Astrocyte of the cerebellum (primary cell): ENCODE measurements at regions not wholly inside any gene's neighbourhood (a gene's known extent, or its start where the extent isn't known, plus 50 kb on each side); places are given as distances from the start of the nearest gene placed in this dataset.
"Not testable (repeated sequence)": the region's sequence is repeated elsewhere in the genome, so short reads cannot be mapped to it uniquely, and the experiment has no call there.

ENCODE experiments used
- DNase-seq: peaks from one replicate; pipeline ENCODE4 v3.0.0-alpha.2; 2011; ENCODE audit warnings: low read depth
- H3K4me3 ChIP-seq: 2 replicates; pipeline ENCODE4 v1.5.1; 2011; ENCODE audit warnings: mild to moderate bottlenecking, low read depth, low read length, moderate library complexity
- CTCF ChIP-seq: IDR thresholded peaks from 2 replicates; pipeline ENCODE4 v1.5.1; 2012; ENCODE audit warnings: low read length, low read depth, moderate library complexity, mild to moderate bottlenecking; ENCODE audit errors: missing control alignments
- in situ Hi-C: cut with HindIII; loops from 2 replicates; pipeline ENCODE4 v1.10.0; 2017; ENCODE audit warnings: low sequenced_read_pairs

- no peak for TF ChIP-seq CTCF
- in situ Hi-C loops: no loop called here
- H3K4me3 ChIP-seq: no peak overlapping the region
- DNase-seq: no peak
Observed at GRCh38 chr10:127649642-127650041, 87.3 kb upstream of the FOXI2 start.

GRCh38 chr10:127657056-127657455 lies 79.9 kb upstream of the FOXI2 start:
- TF ChIP-seq CTCF: no peak
- H3K4me3 ChIP-seq: no peak overlapping the region
- no peak for DNase-seq
- in situ Hi-C loops: no loop called here

GRCh38 chr10:127676430-127676829 lies 60.6 kb upstream of the FOXI2 start:
- in situ Hi-C loops, H3K4me3 ChIP-seq, DNase-seq: not testable (repeated sequence)

DNA sequence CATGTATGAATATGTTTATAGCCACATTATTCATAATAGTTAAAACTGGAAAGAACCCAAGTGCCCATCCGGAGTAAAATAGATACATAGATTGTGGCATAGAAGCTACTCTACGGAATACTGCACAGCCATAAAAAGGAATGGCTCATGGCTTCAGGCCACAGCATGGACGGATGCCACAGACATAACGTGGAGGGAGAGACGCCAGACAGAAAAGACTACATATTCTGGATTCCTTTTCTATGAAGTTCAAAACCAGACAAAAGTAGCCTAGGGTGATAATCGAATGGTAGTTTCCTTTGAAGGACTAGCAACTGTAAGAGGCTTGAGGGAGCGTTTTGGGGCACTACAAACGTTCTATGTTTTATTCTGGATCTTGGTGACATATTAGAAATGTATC lies 58.9 kb upstream of the FOXI2 start:
- no peak overlapping the region for H3K4me3 ChIP-seq
- no peak for DNase-seq
- no peak for TF ChIP-seq CTCF
- in situ Hi-C loops: no loop called here

- no peak overlapping the region for H3K4me3 ChIP-seq
- TF ChIP-seq CTCF: peak; percentile 18
- DNase-seq: no peak
- in situ Hi-C loops: no loop called here
Observed at GRCh38 chr10:127679642-127680255, 57.2 kb upstream of the FOXI2 start.
